ENCODE measurements at regions not wholly inside any gene's neighbourhood (a gene's known extent, or its start where the extent isn't known, plus 50 kb on each side); places are given as distances from the start of the nearest gene placed in this dataset.

DNA sequence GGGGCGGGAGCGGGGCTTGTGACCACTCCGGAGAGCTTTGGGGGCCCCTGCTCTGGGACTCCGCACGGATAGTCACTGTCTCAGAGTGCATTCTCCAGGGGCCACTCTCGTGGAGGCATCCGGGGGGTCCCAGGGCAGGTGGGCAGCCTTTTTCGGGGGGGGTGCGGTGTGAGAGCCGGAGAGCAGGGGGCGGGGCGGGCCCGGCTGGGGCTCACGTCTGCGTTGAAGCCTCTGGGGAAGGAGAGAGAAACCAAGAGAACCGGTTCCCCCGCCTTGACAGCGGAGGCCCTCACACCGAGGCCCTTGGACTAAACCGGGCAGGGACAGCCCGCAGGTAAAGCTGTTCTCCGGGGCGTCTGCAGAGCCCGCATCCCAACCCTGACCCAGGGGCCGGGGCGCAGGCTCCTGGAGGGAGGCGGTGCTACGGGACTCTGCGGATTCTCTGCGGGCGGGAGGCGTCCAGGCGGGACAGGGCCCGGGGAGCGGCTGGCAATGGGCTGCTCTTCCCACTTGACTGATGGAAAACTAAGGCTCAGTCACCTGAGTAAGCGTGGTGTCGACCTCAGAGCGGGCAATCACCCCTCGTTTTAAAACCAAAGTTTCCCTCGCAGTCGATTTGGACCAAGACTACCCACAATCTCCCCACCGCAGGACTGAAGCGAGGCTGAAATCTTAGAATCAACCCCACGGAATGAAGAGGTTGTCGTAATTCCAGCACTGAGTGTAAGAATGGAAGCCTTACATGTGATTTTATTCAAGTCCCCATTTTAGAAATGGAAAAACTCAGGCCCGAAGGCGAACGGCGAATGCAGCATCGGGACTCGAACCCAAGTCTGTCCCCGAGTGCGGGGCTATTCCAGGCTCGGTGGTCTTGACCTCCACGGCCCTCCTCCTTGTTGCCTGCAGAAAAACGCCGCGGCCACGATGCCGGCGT, 49.6 kb upstream of the AMZ2 start:
- TF ChIP-seq, protein P1, sequence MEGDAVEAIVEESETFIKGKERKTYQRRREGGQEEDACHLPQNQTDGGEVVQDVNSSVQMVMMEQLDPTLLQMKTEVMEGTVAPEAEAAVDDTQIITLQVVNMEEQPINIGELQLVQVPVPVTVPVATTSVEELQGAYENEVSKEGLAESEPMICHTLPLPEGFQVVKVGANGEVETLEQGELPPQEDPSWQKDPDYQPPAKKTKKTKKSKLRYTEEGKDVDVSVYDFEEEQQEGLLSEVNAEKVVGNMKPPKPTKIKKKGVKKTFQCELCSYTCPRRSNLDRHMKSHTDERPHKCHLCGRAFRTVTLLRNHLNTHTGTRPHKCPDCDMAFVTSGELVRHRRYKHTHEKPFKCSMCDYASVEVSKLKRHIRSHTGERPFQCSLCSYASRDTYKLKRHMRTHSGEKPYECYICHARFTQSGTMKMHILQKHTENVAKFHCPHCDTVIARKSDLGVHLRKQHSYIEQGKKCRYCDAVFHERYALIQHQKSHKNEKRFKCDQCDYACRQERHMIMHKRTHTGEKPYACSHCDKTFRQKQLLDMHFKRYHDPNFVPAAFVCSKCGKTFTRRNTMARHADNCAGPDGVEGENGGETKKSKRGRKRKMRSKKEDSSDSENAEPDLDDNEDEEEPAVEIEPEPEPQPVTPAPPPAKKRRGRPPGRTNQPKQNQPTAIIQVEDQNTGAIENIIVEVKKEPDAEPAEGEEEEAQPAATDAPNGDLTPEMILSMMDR (conservative IDR thresholded peaks at IDR 0.05 in 1 of 2, IDR thresholded peaks at IDR 0.05 in 1 of 2; ENCODE audit: extremely low read depth in 1 of 2, insufficient read depth in 1 of 2, low read depth in 1 of 2, low read length in 2 of 2), result no peak
- no peak for TF ChIP-seq EZH2 (IDR thresholded peaks at IDR 0.05; ENCODE audit: borderline replicate concordance, low read length)

All from mammary epithelial cell (primary cell).